ENCODE measurements at regions not wholly inside any gene's neighbourhood (a gene's known extent, or its start where the extent isn't known, plus 50 kb on each side); places are given as distances from the start of the nearest gene placed in this dataset.

GRCh38 chr12:25352083-25352918 lies 101.6 kb upstream of the KRAS start:
- no peak for TF ChIP-seq ZNF274 (IDR thresholded peaks at IDR 0.05; ENCODE audit: low read depth, low read length)
- no peak for TF ChIP-seq YY1 (IDR thresholded peaks at IDR 0.05; ENCODE audit: insufficient read depth, insufficient read length)

All from NT2/D1 (cell line).